Gastrocnemius medialis (tissue), 4 donors: ENCODE measurements at regions not wholly inside any gene's neighbourhood (a gene's known extent, or its start where the extent isn't known, plus 50 kb on each side); places are given as distances from the start of the nearest gene placed in this dataset.

Source experiments
- CTCF ChIP-seq, 5 experiments: fragments of 450-650 bp in 3 of 5; fragments of 200-600 bp in 2 of 5; sonication (generic) in 2 of 5; IDR thresholded peaks in 4 of 5; conservative IDR thresholded peaks in 1 of 5; 1 replicate in 4 of 5; 2 replicates in 1 of 5; pipeline ENCODE4 v1.5.1; 2016 to 2019; ENCODE audit warnings: antibody characterized with exemption in 5 of 5, mild to moderate bottlenecking in 3 of 5, moderate library complexity in 3 of 5
- POLR2A ChIP-seq, 2 donors: fragments of 450-650 bp; IDR thresholded peaks; one replicate each; pipeline ENCODE4 v1.6.1; 2017; ENCODE audit warnings: antibody characterized with exemption in 2 of 2, mild to moderate bottlenecking in 2 of 2, moderate library complexity in 2 of 2

- no peak for TF ChIP-seq CTCF (IDR thresholded peaks at IDR 0.05 in 4 of 5, conservative IDR thresholded peaks at IDR 0.05 in 1 of 5)
- no peak for TF ChIP-seq POLR2A (IDR thresholded peaks at IDR 0.05)
Observed at GRCh38 chr6:54588176-54588575, 258.4 kb upstream of the FAM83B start.
